ENCODE measurements at regions not wholly inside any gene's neighbourhood (a gene's known extent, or its start where the extent isn't known, plus 50 kb on each side); places are given as distances from the start of the nearest gene placed in this dataset.

DNA sequence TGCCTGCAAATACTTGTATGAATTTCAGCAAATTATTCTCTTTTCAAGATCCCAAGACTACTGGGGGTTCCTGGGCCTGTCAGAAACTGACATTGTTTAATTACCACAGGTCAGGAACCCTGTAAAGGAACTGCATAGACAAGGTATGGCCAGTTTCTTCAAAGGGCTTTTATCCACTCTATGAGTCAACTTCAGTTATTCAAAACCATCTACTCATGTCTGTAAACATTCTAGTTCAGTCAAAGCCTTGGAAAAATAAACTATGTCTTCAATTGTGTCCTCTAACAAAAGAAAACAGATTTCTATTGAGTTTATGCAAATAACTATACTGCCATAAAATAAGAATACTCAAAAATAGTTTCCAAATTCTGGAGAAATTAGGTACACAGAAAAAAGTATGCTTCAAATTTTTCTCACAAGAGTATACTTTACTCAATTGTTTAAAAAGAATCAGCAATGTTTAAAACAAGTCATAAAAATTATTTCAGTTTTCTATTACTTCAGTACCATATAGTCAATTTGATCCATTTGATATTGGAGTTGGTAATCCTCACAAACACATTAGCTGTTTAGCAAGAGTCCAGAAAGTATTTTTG, 486.4 kb upstream of the PCDH20 start:
- TF ChIP-seq, protein P1, sequence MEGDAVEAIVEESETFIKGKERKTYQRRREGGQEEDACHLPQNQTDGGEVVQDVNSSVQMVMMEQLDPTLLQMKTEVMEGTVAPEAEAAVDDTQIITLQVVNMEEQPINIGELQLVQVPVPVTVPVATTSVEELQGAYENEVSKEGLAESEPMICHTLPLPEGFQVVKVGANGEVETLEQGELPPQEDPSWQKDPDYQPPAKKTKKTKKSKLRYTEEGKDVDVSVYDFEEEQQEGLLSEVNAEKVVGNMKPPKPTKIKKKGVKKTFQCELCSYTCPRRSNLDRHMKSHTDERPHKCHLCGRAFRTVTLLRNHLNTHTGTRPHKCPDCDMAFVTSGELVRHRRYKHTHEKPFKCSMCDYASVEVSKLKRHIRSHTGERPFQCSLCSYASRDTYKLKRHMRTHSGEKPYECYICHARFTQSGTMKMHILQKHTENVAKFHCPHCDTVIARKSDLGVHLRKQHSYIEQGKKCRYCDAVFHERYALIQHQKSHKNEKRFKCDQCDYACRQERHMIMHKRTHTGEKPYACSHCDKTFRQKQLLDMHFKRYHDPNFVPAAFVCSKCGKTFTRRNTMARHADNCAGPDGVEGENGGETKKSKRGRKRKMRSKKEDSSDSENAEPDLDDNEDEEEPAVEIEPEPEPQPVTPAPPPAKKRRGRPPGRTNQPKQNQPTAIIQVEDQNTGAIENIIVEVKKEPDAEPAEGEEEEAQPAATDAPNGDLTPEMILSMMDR (IDR thresholded peaks at IDR 0.05): no peak
- TF ChIP-seq POLR2A (IDR thresholded peaks at IDR 0.05): no peak
